Fibroblast of mammary gland (primary cell): ENCODE measurements at regions not wholly inside any gene's neighbourhood (a gene's known extent, or its start where the extent isn't known, plus 50 kb on each side); places are given as distances from the start of the nearest gene placed in this dataset.

ENCODE experiments used
- DNase-seq: peaks from one replicate; pipeline ENCODE4 v3.0.0-alpha.2; 2010; ENCODE audit warnings: low read depth
- H3K4me3 ChIP-seq: 2 replicates; pipeline ENCODE4 v1.5.1; 2011; ENCODE audit warnings: low read depth, mild to moderate bottlenecking, low read length, moderate library complexity; ENCODE audit not compliant: control insufficient read depth
- TF ChIP-seq, protein P1 (sequence below): conservative IDR thresholded peaks from 2 replicates; pipeline ENCODE4 v1.5.1; 2011; ENCODE audit warnings: low read depth, low read length, inconsistent platforms; ENCODE audit not compliant: control insufficient read depth, insufficient read depth

GRCh38 chr7:35495844-35496243 is 199.1 kb downstream of the HERPUD2 start:
- TF ChIP-seq, protein P1, sequence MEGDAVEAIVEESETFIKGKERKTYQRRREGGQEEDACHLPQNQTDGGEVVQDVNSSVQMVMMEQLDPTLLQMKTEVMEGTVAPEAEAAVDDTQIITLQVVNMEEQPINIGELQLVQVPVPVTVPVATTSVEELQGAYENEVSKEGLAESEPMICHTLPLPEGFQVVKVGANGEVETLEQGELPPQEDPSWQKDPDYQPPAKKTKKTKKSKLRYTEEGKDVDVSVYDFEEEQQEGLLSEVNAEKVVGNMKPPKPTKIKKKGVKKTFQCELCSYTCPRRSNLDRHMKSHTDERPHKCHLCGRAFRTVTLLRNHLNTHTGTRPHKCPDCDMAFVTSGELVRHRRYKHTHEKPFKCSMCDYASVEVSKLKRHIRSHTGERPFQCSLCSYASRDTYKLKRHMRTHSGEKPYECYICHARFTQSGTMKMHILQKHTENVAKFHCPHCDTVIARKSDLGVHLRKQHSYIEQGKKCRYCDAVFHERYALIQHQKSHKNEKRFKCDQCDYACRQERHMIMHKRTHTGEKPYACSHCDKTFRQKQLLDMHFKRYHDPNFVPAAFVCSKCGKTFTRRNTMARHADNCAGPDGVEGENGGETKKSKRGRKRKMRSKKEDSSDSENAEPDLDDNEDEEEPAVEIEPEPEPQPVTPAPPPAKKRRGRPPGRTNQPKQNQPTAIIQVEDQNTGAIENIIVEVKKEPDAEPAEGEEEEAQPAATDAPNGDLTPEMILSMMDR: no peak
- no peak overlapping the region for H3K4me3 ChIP-seq
- DNase-seq: no peak

DNA sequence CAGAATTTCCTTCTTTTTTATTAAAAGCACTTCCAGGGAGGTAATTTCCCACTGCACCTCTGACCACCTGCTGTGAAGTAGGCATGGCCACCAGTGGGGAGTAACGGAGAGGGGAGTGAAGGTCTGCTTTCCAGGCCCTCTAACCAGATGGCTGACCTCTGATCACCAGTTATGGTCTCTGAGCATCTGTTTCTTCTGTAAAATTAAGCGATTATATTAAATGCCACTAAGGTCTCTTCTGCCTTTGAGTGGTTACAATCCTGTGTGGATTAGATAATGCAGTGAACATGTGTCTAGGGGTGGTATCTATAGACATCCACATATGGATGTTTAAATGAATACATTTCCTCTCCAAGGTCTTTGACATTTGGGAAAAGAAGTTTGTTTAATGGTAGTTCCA is 199.6 kb downstream of the HERPUD2 start:
- DNase-seq: no peak
- TF ChIP-seq, protein P1: no peak
- no peak overlapping the region for H3K4me3 ChIP-seq

- TF ChIP-seq, protein P1: no peak
- no peak for DNase-seq
- no peak overlapping the region for H3K4me3 ChIP-seq
Observed at GRCh38 chr7:35494407-35494806, 200.5 kb downstream of the HERPUD2 start.

DNA sequence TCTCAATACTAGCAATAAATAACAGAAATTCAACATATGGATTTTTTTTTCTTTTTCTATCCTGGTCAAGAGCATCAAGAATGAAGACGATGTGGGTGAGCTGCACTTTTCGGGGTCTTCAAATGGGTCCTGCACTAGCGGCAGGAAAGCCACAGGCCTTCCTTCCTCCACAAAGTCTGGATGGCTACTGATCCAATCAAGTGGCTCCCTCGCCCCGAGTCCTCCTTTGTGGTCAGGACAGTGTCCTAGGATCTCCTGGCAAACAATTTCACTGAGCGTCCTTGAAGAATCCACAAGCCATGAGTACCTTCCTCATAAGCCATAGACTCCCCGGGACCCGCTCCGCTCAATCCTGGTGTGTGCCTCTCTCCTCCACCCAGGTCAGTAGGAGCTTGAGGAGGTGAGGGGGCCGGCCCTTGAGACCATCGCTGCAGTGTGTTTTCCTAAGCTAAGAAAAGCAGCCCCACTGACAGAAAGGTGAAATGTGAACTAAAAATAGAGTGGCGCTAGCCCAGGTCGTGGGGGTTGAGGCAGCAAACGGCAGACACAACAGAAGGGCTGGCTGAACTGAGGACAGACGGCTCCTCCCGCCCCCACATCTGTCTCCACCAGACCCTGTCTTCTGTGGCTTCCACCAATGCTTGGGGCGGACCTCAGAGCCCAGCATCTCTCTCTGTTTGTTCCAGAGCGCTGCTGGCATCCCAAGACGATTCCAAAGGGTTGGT is 202.3 kb downstream of the HERPUD2 start:
- no peak for DNase-seq
- no peak overlapping the region for H3K4me3 ChIP-seq
- TF ChIP-seq, protein P1: no peak

GRCh38 chr7:35491233-35491632 is 203.7 kb downstream of the HERPUD2 start:
- TF ChIP-seq, protein P1: no peak
- H3K4me3 ChIP-seq: no peak overlapping the region
- DNase-seq: no peak

- no peak overlapping the region for H3K4me3 ChIP-seq
- TF ChIP-seq, protein P1: no peak
- DNase-seq: no peak
Observed at GRCh38 chr7:35487841-35488240, 207.1 kb downstream of the HERPUD2 start.
